Activated T-helper 1 cell treated with anti-CD3 and anti-CD28 coated beads, Interleukin-12 subunit alpha, Interleukin-12 subunit beta, Interleukin-2, Interleukin-4 antibody, amounts not matched to agents 30 ng/mL and 10 ng/mL and 1 ng/mL, durations not matched to agents 14 hours and 24 hours and 36 hours (primary cell): ENCODE measurements at regions not wholly inside any gene's neighbourhood (a gene's known extent, or its start where the extent isn't known, plus 50 kb on each side); places are given as distances from the start of the nearest gene placed in this dataset.

Experiments
- DNase-seq: peaks from one replicate; pipeline ENCODE4 v3.0.0; 2021; ENCODE audit warnings: low spot score
- H3K27ac Mint-ChIP-seq: one replicate; pipeline ENCODE4 v1.8.0; 2021; ENCODE audit warnings: mild to moderate bottlenecking, mixed read lengths
- H3K27me3 Mint-ChIP-seq: one replicate; pipeline ENCODE4 v1.8.0; 2022; ENCODE audit warnings: mild to moderate bottlenecking, moderate library complexity, mixed read lengths; ENCODE audit not compliant: insufficient read depth
- H3K36me3 Mint-ChIP-seq: one replicate; pipeline ENCODE4 v1.8.0; 2021; ENCODE audit warnings: low read depth, mixed read lengths
- H3K4me1 Mint-ChIP-seq: one replicate; pipeline ENCODE4 v1.8.0; 2021; ENCODE audit warnings: low read depth, mixed read lengths
- H3K4me3 Mint-ChIP-seq: one replicate; pipeline ENCODE4 v1.8.0; 2021; ENCODE audit warnings: mild to moderate bottlenecking, moderate library complexity, mixed read lengths
- H3K9me3 Mint-ChIP-seq: one replicate; pipeline ENCODE4 v1.8.0; 2021; ENCODE audit warnings: mixed read lengths
- intact Hi-C: fragments of 100-400 bp; cut with micrococcal nuclease; formaldehyde crosslinking; loops from one replicate; pipeline ENCODE4 v1.15.1; 2024

- intact Hi-C loops: no loop called here
- H3K27me3 Mint-ChIP-seq: no peaks in the 10 kb centered on the region
Observed at GRCh38 chr1:187114792-187115191, 286.0 kb downstream of the PLA2G4A start.

GRCh38 chr1:187121661-187122060, 292.9 kb downstream of the PLA2G4A start:
- Mint-ChIP-seq H3K4me3 (no peak overlapping the region), H3K27ac (no peak overlapping the region), H3K4me1 (no peaks in the 10 kb centered on the region), H3K36me3 (no peaks in the 10 kb centered on the region), H3K27me3 (no peaks in the 10 kb centered on the region), H3K9me3 (no peaks in the 10 kb centered on the region)
- no peak for DNase-seq
- intact Hi-C loops: no loop called here

More at GRCh38 chr1:187114792-187115191, 286.0 kb downstream of the PLA2G4A start:
- Mint-ChIP-seq H3K4me1 (no peaks in the 10 kb centered on the region), H3K36me3 (no peaks in the 10 kb centered on the region), H3K9me3 (no peaks in the 10 kb centered on the region), H3K27ac (no peak overlapping the region), H3K4me3 (no peak overlapping the region)
- DNase-seq: no peak

DNA sequence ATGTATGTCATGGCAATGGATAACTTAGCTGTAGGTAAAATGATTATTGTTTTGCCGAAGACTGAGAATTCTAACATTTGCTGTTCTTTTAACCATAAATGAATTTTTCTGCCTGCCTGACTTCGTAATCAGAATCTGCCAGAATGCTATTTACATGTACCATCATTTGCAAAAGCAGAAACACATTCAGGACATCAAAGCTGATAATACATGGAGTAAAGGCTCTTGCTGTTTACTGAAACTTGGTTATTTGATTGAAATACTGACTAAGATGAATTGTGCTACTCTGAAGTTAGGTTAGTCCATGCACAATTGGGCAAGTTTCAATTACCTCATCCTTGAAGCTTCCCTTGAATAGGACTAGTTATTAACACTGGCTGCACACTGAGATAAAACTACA, 293.8 kb downstream of the PLA2G4A start:
- no peaks in the 10 kb centered on the region for H3K4me1 Mint-ChIP-seq
- no peak overlapping the region for H3K27ac Mint-ChIP-seq
- intact Hi-C loops: no loop called here
- no peak overlapping the region for H3K4me3 Mint-ChIP-seq
- no peak for DNase-seq
- no peaks in the 10 kb centered on the region for H3K9me3 Mint-ChIP-seq
- no peaks in the 10 kb centered on the region for H3K27me3 Mint-ChIP-seq
- H3K36me3 Mint-ChIP-seq: no peaks in the 10 kb centered on the region

GRCh38 chr1:187129132-187129531, 300.4 kb downstream of the PLA2G4A start:
- intact Hi-C loops: no loop called here
- Mint-ChIP-seq H3K4me3 (no peak overlapping the region), H3K36me3 (no peaks in the 10 kb centered on the region), H3K27me3 (no peaks in the 10 kb centered on the region), H3K9me3 (peaks cover 9% of the 10 kb centered on the region), H3K27ac (no peak overlapping the region), H3K4me1 (no peaks in the 10 kb centered on the region)
- no peak for DNase-seq

DNA sequence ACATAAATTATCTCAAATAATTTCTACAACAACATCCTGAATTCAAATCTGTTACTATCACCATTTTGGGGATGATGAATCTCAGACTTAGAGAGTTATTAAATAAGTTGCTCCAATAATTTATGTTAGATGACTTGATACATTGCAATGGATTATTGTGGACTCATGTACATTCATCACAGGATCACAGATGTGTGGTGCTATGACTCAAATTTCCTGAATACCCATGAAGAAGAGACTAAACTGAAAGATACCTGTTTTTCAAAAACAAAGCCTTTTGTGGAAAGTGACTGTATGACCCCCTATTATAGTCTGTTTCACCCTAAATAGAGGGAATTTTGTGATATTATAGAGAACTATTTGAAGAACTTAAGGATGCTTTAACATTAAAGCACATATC, 315.0 kb downstream of the PLA2G4A start:
- Mint-ChIP-seq H3K4me1 (no peaks in the 10 kb centered on the region), H3K4me3 (no peak overlapping the region), H3K27me3 (no peaks in the 10 kb centered on the region), H3K9me3 (peaks cover 16% of the 10 kb centered on the region), H3K36me3 (no peaks in the 10 kb centered on the region), H3K27ac (no peak overlapping the region)
- intact Hi-C loops: no loop called here
- DNase-seq: no peak

DNA sequence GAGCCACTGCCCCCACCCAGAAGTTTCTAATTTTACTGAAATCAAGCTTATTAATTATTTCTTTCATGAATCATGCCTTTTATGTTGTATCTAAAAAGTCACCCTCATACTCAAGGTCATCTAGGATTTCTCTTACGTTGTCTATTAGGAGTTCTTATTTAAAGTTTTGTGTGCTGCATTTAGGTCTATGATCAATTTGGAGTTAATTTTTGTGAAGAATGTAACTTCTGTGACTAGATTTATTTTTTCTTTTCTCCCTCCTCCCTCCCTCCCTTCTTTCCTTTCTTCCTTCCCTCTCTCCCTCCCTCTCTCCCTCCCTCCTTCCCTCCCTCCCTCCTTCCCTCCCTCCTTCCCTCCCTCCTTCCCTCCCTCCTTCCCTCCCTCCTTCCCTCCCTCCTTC, 317.6 kb downstream of the PLA2G4A start:
- Mint-ChIP-seq H3K27me3 (no peaks in the 10 kb centered on the region), H3K4me1 (no peaks in the 10 kb centered on the region), H3K4me3 (no peak overlapping the region), H3K9me3 (peaks cover 23% of the 10 kb centered on the region), H3K36me3 (no peaks in the 10 kb centered on the region), H3K27ac (no peak overlapping the region)
- DNase-seq: no peak
- intact Hi-C loops: no loop called here

GRCh38 chr1:187151555-187151954, 322.8 kb downstream of the PLA2G4A start:
- Mint-ChIP-seq H3K4me3 (no peak overlapping the region), H3K4me1 (no peaks in the 10 kb centered on the region), H3K36me3 (no peaks in the 10 kb centered on the region), H3K27ac (no peak overlapping the region), H3K9me3 (peaks cover 35% of the 10 kb centered on the region), H3K27me3 (no peaks in the 10 kb centered on the region)
- DNase-seq: no peak
- intact Hi-C loops: no loop called here

GRCh38 chr1:187153047-187153446, 324.3 kb downstream of the PLA2G4A start:
- intact Hi-C loops: no loop called here
- Mint-ChIP-seq H3K9me3 (peaks cover 35% of the 10 kb centered on the region), H3K27ac (no peak overlapping the region), H3K4me3 (no peak overlapping the region), H3K4me1 (no peaks in the 10 kb centered on the region), H3K36me3 (no peaks in the 10 kb centered on the region), H3K27me3 (no peaks in the 10 kb centered on the region)
- DNase-seq: no peak

DNA sequence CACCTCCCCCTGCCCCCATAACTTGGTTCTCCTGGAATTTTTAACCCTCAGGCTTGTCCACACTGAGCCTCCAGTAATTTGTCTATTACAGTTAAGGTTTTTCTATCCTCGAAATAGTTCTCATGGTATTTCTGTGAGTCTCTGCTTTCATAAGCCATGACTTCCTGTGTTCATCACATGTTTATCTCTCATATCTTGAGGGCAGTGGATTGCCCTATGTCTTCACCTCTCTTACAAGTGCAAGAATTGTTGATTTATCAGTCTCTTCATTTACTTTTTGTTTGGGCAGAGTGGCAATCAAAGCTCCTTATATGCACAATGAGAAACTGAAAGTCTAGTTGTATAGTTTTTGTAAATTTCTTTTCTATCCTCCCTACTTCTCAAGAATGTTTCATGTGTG, 328.4 kb downstream of the PLA2G4A start:
- intact Hi-C loops: no loop called here
- no peak overlapping the region for H3K4me3 Mint-ChIP-seq
- H3K4me1 Mint-ChIP-seq: no peaks in the 10 kb centered on the region
- H3K9me3 Mint-ChIP-seq: peaks cover 13% of the 10 kb centered on the region
- H3K36me3 Mint-ChIP-seq: no peaks in the 10 kb centered on the region
- H3K27me3 Mint-ChIP-seq: no peaks in the 10 kb centered on the region
- H3K27ac Mint-ChIP-seq: no peak overlapping the region
- DNase-seq: no peak

DNA sequence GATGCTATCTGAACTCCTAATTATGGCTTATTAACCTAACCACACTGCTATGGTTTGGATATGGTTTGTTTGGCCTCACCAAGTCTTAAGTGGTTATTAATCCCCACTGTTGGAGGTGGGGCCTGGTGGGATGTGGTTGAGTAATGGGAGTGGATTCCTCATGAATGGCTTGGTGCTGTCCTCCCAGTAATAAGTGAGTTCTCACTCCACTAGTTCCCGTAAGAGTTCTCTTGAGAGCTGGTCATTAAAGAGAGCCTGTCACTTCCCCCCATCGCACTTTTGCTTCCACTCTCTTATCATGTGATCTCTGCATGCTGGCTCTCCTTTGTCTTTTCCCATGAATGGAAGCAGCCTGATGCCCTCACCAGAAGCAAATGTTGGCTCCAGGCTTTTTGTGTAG, 328.8 kb downstream of the PLA2G4A start:
- no peak overlapping the region for H3K27ac Mint-ChIP-seq
- H3K4me1 Mint-ChIP-seq: no peaks in the 10 kb centered on the region
- no peaks in the 10 kb centered on the region for H3K36me3 Mint-ChIP-seq
- H3K27me3 Mint-ChIP-seq: no peaks in the 10 kb centered on the region
- H3K9me3 Mint-ChIP-seq: peaks cover 12% of the 10 kb centered on the region
- no peak overlapping the region for H3K4me3 Mint-ChIP-seq
- intact Hi-C loops: no loop called here
- DNase-seq: no peak

- intact Hi-C loops: no loop called here
- no peaks in the 10 kb centered on the region for H3K4me1 Mint-ChIP-seq
- no peaks in the 10 kb centered on the region for H3K36me3 Mint-ChIP-seq
- DNase-seq: no peak
- H3K9me3 Mint-ChIP-seq: peaks cover 4% of the 10 kb centered on the region
- no peak overlapping the region for H3K4me3 Mint-ChIP-seq
- no peaks in the 10 kb centered on the region for H3K27me3 Mint-ChIP-seq
- no peak overlapping the region for H3K27ac Mint-ChIP-seq
Observed at GRCh38 chr1:187167555-187167954, 338.8 kb downstream of the PLA2G4A start.

- no peak overlapping the region for H3K27ac Mint-ChIP-seq
- no peaks in the 10 kb centered on the region for H3K27me3 Mint-ChIP-seq
- no peak overlapping the region for H3K4me3 Mint-ChIP-seq
- no peaks in the 10 kb centered on the region for H3K4me1 Mint-ChIP-seq
- no peaks in the 10 kb centered on the region for H3K36me3 Mint-ChIP-seq
- peaks cover 7% of the 10 kb centered on the region for H3K9me3 Mint-ChIP-seq
- DNase-seq: no peak
- intact Hi-C loops: no loop called here
Observed at GRCh38 chr1:187168297-187168696, 339.5 kb downstream of the PLA2G4A start.

DNA sequence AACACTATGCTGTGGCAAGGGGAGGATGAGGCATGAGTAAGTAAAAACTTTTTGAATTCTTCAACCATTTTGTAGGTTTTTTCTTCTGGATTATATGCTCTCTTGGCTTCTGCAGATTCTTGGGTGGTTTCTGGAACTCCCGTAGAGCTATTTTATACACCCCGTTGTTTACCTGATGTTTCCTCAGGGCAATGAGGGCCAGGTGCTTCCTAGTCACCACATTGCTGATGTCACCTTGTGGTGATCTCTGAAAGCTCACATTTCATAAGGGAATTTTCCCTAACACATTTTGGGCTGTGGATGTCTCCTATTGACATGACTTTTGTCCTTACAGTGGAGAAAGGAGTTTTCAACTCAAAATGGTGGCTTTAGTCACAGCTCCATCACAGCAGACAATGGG, 356.6 kb downstream of the PLA2G4A start:
- Mint-ChIP-seq H3K4me1 (no peaks in the 10 kb centered on the region), H3K27ac (no peak overlapping the region), H3K4me3 (no peak overlapping the region), H3K36me3 (no peaks in the 10 kb centered on the region), H3K9me3 (peaks cover 27% of the 10 kb centered on the region), H3K27me3 (peaks cover 1% of the 10 kb centered on the region)
- no peak for DNase-seq
- intact Hi-C loops: no loop called here

GRCh38 chr1:187197685-187198084, 368.9 kb downstream of the PLA2G4A start:
- H3K4me1 Mint-ChIP-seq: no peaks in the 10 kb centered on the region
- peaks cover 9% of the 10 kb centered on the region for H3K9me3 Mint-ChIP-seq
- no peaks in the 10 kb centered on the region for H3K27me3 Mint-ChIP-seq
- H3K4me3 Mint-ChIP-seq: no peak overlapping the region
- DNase-seq: no peak
- intact Hi-C loops: no loop called here
- no peaks in the 10 kb centered on the region for H3K36me3 Mint-ChIP-seq
- no peak overlapping the region for H3K27ac Mint-ChIP-seq
